CD14-positive monocyte (primary cell): ENCODE measurements at regions not wholly inside any gene's neighbourhood (a gene's known extent, or its start where the extent isn't known, plus 50 kb on each side); places are given as distances from the start of the nearest gene placed in this dataset.

Experiments used
- DNase-seq, 3 donors: peaks; one replicate each; pipeline ENCODE4 v3.0.0-alpha.2; 2011 to 2022
- H2AFZ ChIP-seq: 2 replicates; pipeline ENCODE4 v1.6.0; 2012; ENCODE audit warnings: mild to moderate bottlenecking, low read depth, low read length, inconsistent platforms; ENCODE audit not compliant: insufficient read depth, poor library complexity, severe bottlenecking
- H3K27ac ChIP-seq, 2 donors: 1 replicate in 1 of 2; 2 replicates in 1 of 2; pipeline ENCODE4 v1.5.1; 2012 to 2013; ENCODE audit warnings: low read length in 2 of 2, control low read depth in 1 of 2, inconsistent platforms in 1 of 2, low read depth in 1 of 2, mild to moderate bottlenecking in 1 of 2
- H3K27me3 ChIP-seq, 2 donors: one replicate each; pipeline versions ENCODE4 v1.6.0 to v1.6.1; 2011 to 2013; ENCODE audit warnings: low read length in 2 of 2; ENCODE audit not compliant: control insufficient read depth in 2 of 2, insufficient read depth in 2 of 2
- H3K36me3 ChIP-seq, 2 donors: replicated peaks in 1 of 2; 1 replicate in 1 of 2; 2 replicates in 1 of 2; pipeline versions ENCODE4 v1.5.1 to v1.6.1; 2012 to 2013; ENCODE audit warnings: low read length in 2 of 2, control low read depth in 1 of 2, inconsistent platforms in 1 of 2, mild to moderate bottlenecking in 1 of 2; ENCODE audit not compliant: insufficient read depth in 2 of 2, control insufficient read depth in 1 of 2
- H3K4me1 ChIP-seq, 2 donors: 1 replicate in 1 of 2; 2 replicates in 1 of 2; pipeline versions ENCODE4 v1.5.1 to v1.6.1; 2012 to 2013; ENCODE audit warnings: low read length in 2 of 2, control low read depth in 1 of 2, inconsistent platforms in 1 of 2, mild to moderate bottlenecking in 1 of 2, moderate library complexity in 1 of 2; ENCODE audit not compliant: insufficient read depth in 2 of 2, control insufficient read depth in 1 of 2
- H3K4me2 ChIP-seq: replicated peaks from 2 replicates; pipeline ENCODE3; 2012; ENCODE audit warnings: low read length, moderate library complexity, mild to moderate bottlenecking; ENCODE audit not compliant: poor library complexity, severe bottlenecking; ENCODE audit errors: extremely low read depth
- H3K4me3 ChIP-seq, 3 experiments: fragments of 200-600 bp in 1 of 3; sonication (generic) in 1 of 3; replicated peaks in 1 of 3; 1 replicate in 2 of 3; 2 replicates in 1 of 3; pipeline ENCODE4 v1.5.1; 2011 to 2013; ENCODE audit warnings: low read length in 3 of 3, mild to moderate bottlenecking in 3 of 3, control low read depth in 2 of 3, low read depth in 2 of 3, inconsistent platforms in 1 of 3, moderate library complexity in 1 of 3
- H3K79me2 ChIP-seq: 2 replicates; pipeline ENCODE4 v1.6.0; 2012; ENCODE audit warnings: mild to moderate bottlenecking, control low read depth, inconsistent platforms, low read length, moderate library complexity; ENCODE audit not compliant: insufficient read depth
- H3K9ac ChIP-seq: 2 replicates; pipeline ENCODE4 v1.6.0; 2017; ENCODE audit warnings: low read length, mild to moderate bottlenecking; ENCODE audit not compliant: insufficient read depth, poor library complexity, severe bottlenecking
- H3K9me3 ChIP-seq, 2 donors: replicated peaks in 1 of 2; 1 replicate in 1 of 2; 2 replicates in 1 of 2; pipeline versions ENCODE4 v1.5.1 to v1.6.1; 2012 to 2013; ENCODE audit warnings: low read length in 2 of 2, control low read depth in 1 of 2; ENCODE audit not compliant: control insufficient read depth in 1 of 2, insufficient read depth in 1 of 2
- H4K20me1 ChIP-seq: 2 replicates; pipeline ENCODE4 v1.6.0; 2012; ENCODE audit warnings: mild to moderate bottlenecking, low read length, control low read depth, moderate library complexity; ENCODE audit not compliant: insufficient read depth
- H3K27ac Mint-ChIP-seq, 7 donors: one replicate each; pipeline ENCODE4 v1.8.0; 2020; ENCODE audit warnings: mild to moderate bottlenecking in 7 of 7, mixed read lengths in 7 of 7, moderate library complexity in 6 of 7, inconsistent platforms in 2 of 7
- H3K27me3 Mint-ChIP-seq, 3 donors: one replicate each; pipeline ENCODE4 v1.8.0; 2021 to 2022; ENCODE audit warnings: low read depth in 3 of 3, mild to moderate bottlenecking in 3 of 3, mixed read lengths in 3 of 3, moderate library complexity in 3 of 3, inconsistent platforms in 1 of 3
- H3K36me3 Mint-ChIP-seq, 2 donors: one replicate each; pipeline ENCODE4 v1.8.0; 2020; ENCODE audit warnings: mixed read lengths in 2 of 2, inconsistent platforms in 1 of 2, mild to moderate bottlenecking in 1 of 2
- H3K4me1 Mint-ChIP-seq: one replicate; pipeline ENCODE4 v1.8.0; 2020; ENCODE audit warnings: mild to moderate bottlenecking, mixed read lengths
- H3K4me3 Mint-ChIP-seq, 2 donors: one replicate each; pipeline ENCODE4 v1.8.0; 2020; ENCODE audit warnings: mild to moderate bottlenecking in 2 of 2, mixed read lengths in 2 of 2, moderate library complexity in 1 of 2
- H3K9me3 Mint-ChIP-seq, 7 donors: one replicate each; pipeline ENCODE4 v1.8.0; 2020 to 2022; ENCODE audit warnings: mixed read lengths in 7 of 7, mild to moderate bottlenecking in 6 of 7, moderate library complexity in 6 of 7, inconsistent platforms in 2 of 7
- WGBS: methylation state at CpG from one replicate; pipeline ENCODE4 v1.1.5; 2013; ENCODE audit warnings: missing lambda C conversion rate; ENCODE audit not compliant: insufficient coverage; 5-methylcytosine and 5-hydroxymethylcytosine counted together
- intact Hi-C, 2 donors: fragments of 100-400 bp; cut with micrococcal nuclease; formaldehyde crosslinking; loops; one replicate each; pipeline versions ENCODE4 v1.15.0 to v1.15.1; 2023
- TF ChIP-seq, protein P1 (sequence below): fragments of 200-600 bp; IDR thresholded peaks from one replicate; pipeline ENCODE4 v1.8.0; 2022; ENCODE audit warnings: antibody characterized with exemption, mild to moderate bottlenecking

DNA sequence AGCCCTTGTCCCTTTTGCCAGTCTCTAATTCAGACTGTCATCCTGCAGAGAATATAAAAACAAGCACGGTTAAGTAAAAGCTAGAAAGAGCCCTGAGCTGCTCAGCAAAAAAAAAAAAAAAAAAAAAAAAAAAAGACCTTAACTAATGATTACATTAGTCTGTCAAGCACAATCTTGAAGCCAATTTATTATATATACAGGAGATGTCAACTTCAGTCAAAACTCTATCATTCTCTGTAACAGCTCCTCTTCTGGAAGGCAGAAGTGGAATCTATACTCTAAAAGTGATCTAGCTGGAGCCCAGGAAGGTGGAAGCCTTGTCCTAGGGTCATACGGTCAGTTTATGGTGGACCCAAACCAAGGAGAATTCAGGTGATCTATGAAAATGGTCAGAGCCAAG lies 55.2 kb upstream of the UBASH3B start:
- no peak for DNase-seq
- Histone ChIP-seq H3K9ac (no peak overlapping the region), H4K20me1 (no peaks in the 10 kb centered on the region), H3K27me3 (no peaks in the 10 kb centered on the region), H3K4me1 (no peaks in the 10 kb centered on the region), H3K27ac (no peak overlapping the region), H2AFZ (no peak overlapping the region), H3K4me3 (no peak overlapping the region), H3K4me2 (no peak overlapping the region), H3K36me3 (no peaks in the 10 kb centered on the region), H3K9me3 (no peaks in the 10 kb centered on the region), H3K79me2 (no peaks in the 10 kb centered on the region)
- Mint-ChIP-seq H3K4me1 (no peaks in the 10 kb centered on the region), H3K9me3 (peaks cover 0 to 1% (median 0%) of the 10 kb centered on the region in 7 donors), H3K4me3 (no peak overlapping the region), H3K27me3 (peaks cover 7 to 15% (median 10%) of the 10 kb centered on the region in 3 donors), H3K36me3 (no peaks in the 10 kb centered on the region), H3K27ac (no peak overlapping the region)
- TF ChIP-seq, protein P1, sequence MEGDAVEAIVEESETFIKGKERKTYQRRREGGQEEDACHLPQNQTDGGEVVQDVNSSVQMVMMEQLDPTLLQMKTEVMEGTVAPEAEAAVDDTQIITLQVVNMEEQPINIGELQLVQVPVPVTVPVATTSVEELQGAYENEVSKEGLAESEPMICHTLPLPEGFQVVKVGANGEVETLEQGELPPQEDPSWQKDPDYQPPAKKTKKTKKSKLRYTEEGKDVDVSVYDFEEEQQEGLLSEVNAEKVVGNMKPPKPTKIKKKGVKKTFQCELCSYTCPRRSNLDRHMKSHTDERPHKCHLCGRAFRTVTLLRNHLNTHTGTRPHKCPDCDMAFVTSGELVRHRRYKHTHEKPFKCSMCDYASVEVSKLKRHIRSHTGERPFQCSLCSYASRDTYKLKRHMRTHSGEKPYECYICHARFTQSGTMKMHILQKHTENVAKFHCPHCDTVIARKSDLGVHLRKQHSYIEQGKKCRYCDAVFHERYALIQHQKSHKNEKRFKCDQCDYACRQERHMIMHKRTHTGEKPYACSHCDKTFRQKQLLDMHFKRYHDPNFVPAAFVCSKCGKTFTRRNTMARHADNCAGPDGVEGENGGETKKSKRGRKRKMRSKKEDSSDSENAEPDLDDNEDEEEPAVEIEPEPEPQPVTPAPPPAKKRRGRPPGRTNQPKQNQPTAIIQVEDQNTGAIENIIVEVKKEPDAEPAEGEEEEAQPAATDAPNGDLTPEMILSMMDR: no peak
- 100% methylated on average over 1 of the region's 2 CpGs for WGBS
- intact Hi-C loops: no loop called here

DNA sequence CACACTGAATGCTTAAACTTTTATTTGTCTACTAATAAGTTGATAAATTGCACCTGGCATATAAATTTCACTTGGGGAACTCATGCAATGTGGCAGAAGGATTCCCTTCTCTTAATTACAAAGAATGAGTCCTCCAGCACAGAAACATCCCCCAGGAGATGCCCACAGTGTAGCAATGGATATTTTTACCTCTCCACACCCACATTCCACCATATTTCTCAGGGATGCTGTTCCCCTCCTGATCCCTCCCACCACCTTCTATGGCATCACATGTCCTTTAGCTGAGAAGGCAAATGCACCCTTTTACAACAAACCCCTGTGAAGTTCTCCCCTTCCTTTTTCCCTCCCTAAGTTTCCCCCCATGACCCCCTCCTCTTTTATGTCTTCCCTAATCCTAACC lies 56.1 kb upstream of the UBASH3B start:
- H3K27ac Mint-ChIP-seq: no peak overlapping the region
- Histone ChIP-seq H3K9ac (no peak overlapping the region), H3K9me3 (no peaks in the 10 kb centered on the region), H3K27me3 (no peaks in the 10 kb centered on the region), H3K4me3 (no peak overlapping the region), H3K27ac (no peak overlapping the region), H4K20me1 (no peaks in the 10 kb centered on the region), H3K79me2 (no peaks in the 10 kb centered on the region), H2AFZ (no peak overlapping the region), H3K4me2 (no peak overlapping the region), H3K4me1 (no peaks in the 10 kb centered on the region), H3K36me3 (no peaks in the 10 kb centered on the region)
- H3K4me3 Mint-ChIP-seq: no peak overlapping the region
- TF ChIP-seq, protein P1: no peak
- DNase-seq: no peak
- intact Hi-C loops: no loop called here
- H3K4me1 Mint-ChIP-seq: no peaks in the 10 kb centered on the region
- no peaks in the 10 kb centered on the region for H3K36me3 Mint-ChIP-seq
- H3K27me3 Mint-ChIP-seq: peaks cover 7 to 15% (median 11%) of the 10 kb centered on the region in 3 donors
- H3K9me3 Mint-ChIP-seq: peaks cover 0 to 1% (median 0%) of the 10 kb centered on the region in 7 donors
